ENCODE measurements at regions not wholly inside any gene's neighbourhood (a gene's known extent, or its start where the extent isn't known, plus 50 kb on each side); places are given as distances from the start of the nearest gene placed in this dataset.
"Not testable (repeated sequence)": the region's sequence is repeated elsewhere in the genome, so short reads cannot be mapped to it uniquely, and the experiment has no call there.

DNA sequence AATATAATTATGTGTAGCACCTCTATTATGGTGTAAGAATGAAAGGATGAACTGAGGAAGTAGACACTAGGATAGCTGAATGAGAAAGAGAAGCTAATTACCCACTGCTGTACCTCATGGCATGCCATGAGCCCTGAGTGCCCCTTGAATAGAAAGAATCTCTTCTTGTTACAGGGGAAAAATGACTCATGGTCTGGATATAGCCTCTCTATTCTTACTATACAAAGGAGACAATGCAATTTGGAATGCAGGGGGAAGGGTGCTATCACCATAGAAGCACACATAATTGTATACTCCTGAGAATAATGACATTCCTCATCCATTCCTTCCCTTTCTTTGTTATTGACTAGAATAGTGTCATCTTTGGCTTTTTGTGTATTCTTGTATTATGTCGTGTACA is 385.2 kb downstream of the CDH7 start:
- DNase-seq = no peak

DNA sequence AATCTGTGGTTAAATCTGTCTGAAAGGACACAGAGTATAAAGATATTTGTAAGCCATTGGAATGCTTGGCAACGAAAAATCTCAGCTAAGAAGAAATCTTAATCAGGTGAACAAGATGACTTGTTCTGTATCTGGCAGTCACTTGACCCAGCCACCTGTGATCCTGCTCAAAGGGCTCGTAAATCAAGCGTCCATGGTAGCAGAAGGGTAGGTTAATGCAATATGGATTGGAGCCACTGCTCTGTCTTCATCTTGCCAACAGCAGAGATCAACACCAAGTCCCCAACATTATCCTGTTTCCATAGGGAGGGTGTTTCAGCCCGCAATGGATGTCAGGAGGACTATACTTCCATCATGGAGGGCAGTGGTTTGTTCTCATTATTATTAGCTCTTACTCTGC is 378.4 kb downstream of the CDH7 start:
- DNase-seq = no peak

DNA sequence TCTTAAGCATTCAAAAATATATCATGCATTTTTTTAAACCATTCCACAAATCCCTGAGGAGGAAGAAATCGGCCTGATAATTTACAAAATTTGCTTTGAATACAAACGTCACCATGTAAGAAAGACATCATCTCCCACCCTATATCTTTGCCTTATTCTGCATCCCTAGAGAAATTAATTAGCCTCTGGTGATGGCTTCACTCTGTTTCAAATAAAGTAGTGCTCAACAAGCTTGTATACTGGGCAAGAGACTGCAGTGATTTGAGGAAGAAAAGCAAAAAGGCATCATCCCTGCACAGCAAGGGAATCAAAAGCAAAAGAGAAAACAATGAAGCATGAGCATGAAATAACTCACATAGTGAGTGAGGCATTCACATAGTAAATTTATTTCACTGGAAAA is 375.5 kb downstream of the CDH7 start:
- DNase-seq = no peak

DNA sequence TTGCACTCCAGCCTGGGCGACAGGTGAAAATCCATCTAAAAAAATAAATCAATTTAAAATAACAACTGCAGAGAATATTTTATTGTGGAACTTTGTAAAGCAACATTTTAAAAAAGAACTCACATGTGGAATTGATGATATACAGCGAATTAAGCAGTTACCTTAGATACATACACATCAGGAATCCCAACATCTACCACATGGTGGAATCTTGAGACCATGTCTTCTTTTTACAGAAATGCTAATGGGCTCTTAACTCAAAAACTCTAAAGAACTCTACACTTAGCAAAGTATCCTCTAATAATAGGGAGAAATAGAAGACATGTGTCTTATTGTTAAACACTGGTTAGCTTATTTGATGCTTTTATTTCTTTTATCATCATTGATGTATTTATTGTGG is 373.6 kb downstream of the CDH7 start:
- DNase-seq = no peak

DNA sequence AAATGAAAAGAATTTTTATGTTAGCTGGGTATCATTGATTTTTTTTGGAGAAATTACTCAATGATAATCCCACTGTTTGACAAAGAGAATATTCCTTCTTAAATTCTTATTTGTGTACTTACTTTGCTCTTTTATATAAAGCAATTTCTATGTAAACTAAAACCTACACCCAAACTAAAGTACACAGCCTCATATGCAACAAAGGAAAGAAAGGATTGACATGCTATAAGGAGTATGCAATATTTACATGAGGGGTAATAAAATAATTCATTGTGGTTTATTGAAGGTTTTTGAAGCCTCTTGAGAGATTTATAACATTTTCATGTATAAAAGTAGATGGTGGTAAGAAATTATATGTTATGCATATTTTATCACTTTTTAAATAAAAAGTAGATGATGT is 368.5 kb downstream of the CDH7 start:
- no peak for DNase-seq

DNA sequence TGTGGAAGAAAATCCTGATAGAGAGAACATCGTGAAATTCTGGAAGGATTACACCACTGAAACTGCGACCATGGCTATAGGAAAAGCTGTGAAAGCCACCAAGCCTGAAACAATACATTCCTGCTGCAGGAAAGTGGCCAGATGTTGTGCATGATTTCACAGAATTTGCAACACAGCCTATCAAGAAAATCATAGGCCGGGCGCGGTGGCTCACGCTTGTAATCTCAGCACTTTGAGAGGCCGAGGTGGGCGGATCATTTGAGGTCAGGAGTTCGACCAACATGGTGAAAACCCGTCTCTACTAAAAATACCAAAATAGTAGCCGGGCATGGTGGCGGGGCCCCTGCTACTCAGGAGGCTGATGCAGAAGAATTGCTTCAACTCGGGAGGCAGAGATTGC is 360.2 kb downstream of the CDH7 start:
- no peak for DNase-seq

DNA sequence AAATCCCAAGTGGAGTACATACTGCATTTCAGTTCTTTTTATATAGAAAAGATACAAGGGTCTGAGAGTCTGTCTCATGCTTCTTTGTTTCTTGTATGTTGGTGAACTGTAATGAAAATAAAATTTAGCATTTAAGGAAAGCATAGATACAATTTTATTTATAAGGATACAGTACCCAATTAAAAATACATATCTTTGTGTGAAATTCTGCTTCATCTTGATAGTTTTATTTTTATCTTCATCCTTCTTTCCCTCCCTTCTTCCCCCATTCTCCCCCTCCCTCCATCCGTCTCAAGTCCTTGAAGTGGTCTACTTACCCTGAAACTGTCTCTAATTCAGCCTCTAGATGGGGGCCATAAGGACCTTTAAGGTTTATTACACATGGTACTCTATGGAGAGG is 359.8 kb downstream of the CDH7 start:
- no peak for DNase-seq

DNA sequence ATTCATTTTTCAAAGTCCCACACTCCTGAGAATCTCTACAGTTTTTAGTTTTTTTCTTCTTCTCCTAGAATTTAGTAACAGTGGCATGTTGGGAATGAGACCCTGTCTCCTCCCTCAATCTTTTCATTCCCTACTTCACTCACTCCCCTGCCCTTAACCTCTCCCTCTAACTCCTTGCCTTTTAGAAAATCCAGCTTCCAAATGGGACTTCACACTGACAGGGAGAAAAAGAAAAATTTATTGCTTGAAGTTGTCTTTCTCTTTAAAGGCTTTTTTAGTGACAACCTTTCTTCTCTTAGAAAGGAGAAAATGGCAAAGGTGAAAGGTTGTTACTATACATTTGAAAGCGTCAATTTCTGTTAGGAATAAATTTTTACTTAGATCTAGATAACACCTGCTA is 359.2 kb downstream of the CDH7 start:
- no peak for DNase-seq

DNA sequence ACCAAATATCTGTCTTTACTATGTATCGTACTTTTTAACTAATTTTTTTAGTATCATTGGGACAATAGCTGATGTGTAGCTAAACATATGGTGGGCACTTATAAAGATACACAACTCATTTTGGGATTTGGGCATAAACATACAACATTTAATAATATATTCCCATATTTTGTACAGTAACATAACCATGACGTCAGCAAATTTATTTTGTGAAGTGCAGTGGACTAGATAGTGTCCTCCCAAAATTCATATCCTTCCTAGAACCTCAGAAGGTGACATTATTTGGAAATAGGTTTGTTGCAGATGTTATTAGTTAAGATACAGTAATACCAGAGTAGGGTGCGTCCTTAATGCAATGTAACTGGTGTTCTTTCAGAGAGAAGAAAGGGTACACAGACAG is 356.7 kb downstream of the CDH7 start:
- no peak for DNase-seq

DNA sequence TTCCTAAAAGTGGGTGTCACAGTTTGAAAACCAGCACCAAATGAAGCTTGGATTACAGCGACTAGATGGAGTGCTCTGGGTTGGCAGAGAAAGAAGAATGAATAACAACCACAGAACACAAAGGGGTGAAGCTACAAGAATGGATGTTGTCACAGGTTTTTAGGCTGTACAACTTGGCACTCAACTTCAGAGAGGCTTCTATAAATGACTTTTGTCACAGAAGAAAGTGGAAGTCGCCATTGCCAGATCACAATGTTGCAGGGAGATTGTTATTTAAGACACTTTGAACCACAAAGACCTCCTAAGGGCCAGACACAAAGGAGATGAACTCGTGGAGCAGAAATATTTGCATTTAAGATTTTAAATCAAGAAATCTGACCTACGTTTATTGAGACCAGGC is 354.2 kb downstream of the CDH7 start:
- DNase-seq = no peak

DNA sequence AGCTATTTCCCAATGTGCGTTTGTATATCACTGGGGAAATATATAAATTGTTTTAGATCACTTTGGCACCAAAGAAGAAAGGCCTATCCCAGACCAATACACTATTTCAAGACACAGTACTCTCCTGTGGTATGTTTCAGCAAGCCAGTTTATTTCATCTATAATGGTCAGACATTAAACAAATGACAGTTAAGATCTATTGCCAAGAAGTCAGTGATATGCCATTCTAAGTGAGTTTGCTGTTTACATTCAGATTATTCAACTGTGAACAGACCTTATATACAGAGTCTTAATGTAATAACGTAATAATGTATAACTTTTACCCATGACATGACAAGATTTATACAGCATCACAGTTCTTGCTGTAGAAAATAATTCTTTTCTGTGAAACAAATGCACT is 352.7 kb downstream of the CDH7 start:
- DNase-seq = no peak

DNA sequence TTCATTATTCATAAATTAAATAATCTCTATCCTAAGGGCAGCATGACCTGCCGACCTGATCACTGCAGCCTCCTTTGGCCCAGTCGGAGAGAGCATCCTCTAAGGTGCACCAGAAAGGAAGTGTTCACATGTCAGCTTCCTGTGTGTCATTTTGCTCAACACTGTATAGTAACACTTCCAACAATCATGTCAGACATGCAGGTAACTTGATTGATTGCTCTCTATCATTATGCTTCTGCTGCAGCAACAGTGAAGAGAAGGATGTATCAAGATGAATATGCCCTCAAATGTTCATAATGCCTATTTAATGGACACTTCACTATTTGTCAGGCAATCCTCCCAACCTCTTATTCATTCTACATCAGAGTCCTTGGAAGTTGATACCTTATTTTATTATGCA is 332.3 kb downstream of the CDH7 start:
- DNase-seq = no peak

DNA sequence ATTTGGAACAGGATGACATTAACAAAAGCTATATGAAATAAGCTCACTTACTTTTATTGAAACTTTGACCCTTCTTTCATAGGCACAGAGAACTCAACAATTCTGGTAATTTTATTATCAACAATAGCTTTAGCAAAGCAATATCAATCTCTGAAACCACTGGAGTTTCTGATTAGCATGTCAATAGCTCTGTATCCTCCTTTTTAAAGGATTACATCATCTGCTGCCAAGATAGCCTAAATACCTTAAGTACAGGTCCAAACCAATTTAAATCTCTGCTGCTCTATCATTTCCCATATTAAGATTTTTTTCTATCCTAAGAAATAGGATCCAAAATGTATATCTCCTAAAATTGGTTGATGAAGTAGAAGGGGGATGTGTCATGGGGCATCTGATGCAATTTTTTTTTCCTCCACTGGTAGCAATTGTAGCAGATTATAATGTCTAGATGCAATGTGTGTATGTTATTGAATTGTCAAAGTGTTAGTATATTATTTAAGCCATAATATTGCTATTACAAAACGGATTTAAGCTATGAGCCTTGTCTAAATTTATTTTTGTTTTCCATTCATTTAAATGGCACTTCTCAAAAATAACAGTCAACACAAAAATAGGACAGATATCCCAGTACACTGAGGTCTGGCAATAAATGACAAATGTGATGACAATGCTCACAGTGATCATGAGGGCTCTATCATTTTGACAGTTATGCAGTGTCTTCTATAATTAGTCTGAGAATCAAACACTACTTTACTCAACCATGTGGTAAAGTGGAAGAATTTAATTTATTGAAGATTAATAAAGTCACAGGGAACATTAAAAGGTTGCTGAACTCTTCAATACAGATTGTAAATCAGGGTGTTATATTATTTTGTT is 328.4 kb downstream of the CDH7 start:
- DNase-seq = no peak

DNA sequence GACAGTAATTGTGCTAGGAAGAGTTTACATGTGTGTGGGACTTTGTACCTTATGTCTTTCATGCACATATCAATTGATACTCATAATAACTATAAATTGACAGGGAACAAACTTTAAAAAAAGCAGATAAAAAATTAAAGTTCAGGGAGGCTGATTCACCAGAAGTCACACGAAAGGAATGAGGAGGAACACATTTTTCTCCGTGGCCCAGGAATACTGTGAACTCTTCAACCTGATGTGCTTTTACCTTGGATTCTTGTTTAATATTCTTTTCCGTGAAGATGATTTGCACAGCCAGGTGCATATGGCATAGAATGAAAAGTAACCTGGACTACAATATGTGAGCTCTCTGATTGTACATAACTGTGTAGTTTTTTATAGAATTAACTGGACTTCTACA is 326.3 kb downstream of the CDH7 start:
- DNase-seq = no peak

DNA sequence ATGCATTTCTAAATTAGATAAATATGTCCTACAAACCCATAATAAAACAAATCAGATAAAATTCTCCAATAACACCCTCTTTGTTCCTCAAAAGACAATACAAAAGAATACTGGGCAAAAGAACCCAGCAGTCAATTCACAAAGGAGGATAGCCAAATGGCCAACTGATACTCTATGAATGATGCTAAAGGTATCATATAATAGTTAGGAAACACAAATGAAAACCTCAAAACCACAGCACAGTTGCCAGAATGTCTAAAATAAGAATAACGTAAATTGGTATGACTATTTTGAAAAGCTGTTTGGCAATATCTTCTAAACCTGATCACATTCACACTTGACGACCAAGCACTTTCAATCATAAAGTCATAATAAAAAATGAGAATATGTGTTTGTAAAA is 315.4 kb downstream of the CDH7 start:
- DNase-seq = no peak

DNA sequence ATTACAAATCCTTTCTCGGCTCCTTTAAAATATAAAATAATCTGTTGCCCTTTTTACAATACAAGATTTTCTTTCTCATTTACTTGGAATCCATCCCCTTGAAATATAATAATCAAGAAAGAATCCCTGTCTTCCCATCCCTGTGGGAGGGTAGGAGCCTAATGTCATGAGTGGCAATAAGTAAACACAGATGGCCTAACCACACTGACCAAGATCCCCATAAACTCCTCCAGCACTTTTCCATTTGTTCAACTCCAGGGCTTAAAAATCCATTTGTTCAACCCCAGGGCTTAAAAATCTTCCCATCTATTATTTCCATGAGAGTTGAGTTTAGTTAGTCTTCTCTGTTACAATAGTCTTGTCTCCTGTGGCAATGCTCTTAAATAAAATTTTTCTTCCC is 297.6 kb downstream of the CDH7 start:
- DNase-seq = no peak

DNA sequence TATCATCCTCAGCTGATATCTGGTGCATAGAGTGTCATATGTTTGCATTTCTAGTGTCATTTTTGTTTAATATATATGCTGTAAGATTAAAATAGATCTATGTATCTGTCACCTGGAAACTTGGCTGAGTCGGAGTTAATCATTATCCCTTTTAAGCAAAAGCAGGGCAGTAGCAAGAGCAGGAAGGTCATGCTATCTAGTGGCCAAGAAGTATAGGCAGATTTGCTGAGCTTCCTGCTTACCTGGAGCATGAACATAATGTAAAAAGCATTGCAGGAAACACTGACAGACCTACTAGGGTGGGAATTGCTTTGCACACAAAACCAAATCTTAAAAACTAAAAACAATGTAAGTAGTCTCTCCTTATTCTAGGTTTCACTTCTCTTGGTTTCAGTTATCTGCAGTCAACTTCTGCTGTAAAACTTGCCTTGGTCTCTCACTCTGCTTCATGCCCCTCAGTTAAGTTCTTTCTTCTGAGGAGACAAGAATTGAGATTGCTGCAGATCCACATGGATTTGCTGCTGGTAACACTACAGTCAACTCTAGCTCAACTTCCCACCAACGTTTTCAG is 295.3 kb downstream of the CDH7 start:
- DNase-seq = no peak

DNA sequence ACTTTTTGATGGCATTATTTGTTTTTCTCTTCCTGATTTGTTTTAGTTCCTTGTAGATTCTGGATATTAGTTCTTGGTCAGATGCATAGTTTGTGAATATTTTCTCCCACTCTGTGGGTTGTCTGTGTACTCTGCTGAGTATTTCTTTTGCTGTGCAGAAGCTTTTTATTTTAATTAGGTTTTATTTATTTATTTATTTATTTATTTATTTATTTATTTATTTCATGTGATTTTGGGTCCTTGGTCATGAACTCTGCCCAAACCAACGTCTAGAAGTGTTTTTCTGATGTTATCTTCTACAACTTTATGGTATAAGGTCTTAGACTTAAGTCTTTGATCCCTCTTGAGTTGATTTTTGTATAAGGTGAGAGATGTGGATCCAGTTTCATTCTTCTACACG is 292.2 kb downstream of the CDH7 start:
- no peak for DNase-seq

DNA sequence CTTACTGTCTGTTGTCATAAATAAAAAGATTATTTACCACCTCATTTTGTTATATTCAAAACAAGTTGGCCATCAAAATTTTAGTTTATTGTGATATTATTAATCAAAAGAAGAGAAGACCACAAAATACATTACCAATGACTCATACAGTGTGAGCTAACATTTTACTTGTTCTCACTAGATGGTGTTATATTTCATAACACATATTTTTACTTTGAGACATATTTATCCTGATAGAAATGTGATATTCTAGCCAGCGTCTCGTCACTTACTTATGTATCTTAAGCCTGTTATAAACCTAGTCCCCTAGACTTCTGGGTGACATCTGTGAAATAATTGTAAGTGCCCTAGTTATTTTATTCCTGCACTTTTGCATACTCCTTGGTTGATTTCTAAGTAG is 263.2 kb downstream of the CDH7 start:
- no peak for DNase-seq

DNA sequence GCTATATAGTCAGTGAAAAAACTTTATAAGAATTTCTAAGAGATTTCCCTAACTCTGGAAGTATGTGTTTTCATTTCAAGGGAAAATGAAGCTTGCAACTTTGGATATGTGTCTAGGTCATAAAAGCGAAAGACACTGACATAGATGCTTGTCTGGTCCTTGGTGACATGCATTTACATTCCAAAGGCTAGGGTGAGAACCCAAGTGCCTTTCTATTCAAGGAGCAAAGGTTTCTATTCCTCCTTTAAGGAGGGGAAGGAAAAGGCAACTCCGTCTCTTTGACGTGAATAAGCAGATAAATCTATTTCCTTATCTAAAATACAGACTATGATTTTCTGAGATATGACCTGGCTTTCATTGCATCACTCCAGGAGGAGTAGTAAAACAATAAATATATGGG is 261.1 kb downstream of the CDH7 start:
- no peak for DNase-seq

DNA sequence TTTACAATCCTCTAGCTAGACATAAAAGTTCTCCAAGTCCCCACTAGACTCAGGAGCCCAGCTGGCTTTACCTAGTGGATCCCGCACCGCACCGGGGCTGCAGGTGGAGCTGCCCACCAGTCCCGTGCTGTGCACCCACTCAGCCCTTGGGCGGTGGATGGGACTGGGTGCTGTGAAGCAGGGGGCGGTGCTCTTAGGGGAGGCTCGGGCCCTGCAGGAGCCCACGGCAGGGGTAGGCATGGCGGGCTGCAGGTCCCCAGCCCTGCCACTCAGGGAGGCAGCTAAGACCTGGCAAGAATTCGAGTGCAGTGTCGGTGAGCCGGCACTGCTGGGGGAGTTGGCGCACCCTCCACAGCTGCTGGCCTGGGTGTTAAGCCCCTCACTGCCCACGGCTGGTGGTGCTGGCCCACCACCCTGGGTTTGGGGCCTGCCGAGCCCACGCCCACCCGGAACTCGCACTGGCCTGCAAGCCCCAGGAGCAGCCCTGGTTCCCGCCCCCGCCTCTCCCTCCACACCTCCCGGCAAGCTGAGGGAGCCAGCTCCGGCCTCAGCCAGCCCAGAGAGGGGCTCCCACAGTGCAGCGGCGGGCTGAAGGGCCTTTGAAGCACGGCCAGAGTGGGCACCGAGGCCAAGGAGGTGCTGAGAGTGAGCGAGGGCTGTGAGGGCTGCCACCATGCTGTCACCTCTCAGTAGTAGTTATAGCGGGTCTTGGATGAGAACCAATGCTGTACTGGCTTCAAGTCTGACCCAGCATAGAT is 255.2 kb downstream of the CDH7 start:
- no peak for DNase-seq

DNA sequence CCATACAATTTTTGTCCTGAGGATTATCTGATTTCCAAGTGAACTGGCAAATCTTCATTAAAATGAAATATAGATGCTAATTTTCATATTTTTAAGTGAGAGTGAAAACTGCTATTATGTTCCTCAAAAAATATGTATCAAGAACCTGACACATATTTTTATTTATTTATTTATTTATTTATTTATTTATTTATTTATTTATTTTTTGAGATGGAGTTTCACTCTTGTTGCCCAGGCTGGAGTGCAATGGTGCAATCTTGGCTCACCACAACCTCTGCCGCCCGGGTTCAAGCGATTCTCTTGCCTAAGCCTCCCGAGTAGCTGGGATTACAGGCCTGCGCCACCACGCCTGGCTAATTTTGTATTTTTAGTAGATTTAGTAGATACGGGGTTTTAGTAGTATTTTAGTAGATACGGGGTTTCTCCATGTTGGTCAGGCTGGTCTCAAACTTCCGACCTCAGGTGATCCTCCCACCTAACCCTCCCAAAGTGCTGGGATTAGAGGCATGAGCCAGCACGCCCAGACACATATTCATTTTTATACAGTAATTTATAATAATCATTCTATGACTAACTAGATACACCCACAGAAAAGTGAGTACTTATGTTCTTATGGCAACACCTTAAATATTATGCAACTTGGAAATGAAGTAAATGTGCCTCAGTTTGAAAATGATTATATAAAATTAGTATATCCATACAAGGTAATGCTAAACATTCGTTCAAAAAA is 248.3 kb downstream of the CDH7 start:
- not testable (repeated sequence) for DNase-seq

DNA sequence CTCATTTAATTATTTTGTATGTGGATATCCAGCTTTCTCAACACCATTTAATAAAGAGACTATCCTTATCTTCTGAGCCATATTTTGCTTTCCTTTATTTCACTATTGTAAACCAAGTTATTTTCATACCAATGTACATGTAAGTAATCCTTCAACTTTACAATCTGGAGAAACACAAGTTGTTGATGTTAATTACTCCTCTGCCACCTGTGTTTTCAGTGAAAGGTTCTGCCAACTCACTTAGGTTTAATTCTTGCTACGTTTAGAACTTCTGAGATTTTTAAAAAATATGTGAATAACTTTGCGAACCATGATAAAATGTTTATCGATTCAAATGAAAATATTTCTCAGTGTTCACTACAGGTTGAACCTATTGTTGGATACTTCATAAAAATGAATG is 244.4 kb downstream of the CDH7 start:
- no peak for DNase-seq

DNA sequence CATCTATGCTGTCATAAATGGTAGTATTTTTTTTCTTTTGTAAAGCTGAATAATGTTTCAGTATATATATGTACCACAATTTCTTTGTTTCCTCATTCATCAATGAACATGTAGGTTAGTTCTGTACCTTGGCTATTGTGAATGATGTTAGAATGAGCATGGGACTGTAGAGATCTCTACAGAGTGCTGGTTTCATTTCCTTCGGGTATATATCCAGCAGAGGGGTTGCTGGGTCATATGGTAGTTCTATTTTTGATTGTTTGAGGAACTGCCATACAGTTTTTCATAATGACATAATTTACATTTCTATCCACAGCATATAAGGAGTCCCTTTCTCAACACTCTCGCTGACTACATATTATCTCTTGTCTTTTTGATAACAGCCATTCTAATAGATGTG is 243.5 kb downstream of the CDH7 start:
- DNase-seq = no peak

Measured in cerebellar nuclear complex (tissue), 1 donor.